Panc1 (cell line): ENCODE measurements at regions not wholly inside any gene's neighbourhood (a gene's known extent, or its start where the extent isn't known, plus 50 kb on each side); places are given as distances from the start of the nearest gene placed in this dataset.
"Not testable (repeated sequence)": the region's sequence is repeated elsewhere in the genome, so short reads cannot be mapped to it uniquely, and the experiment has no call there.

Experiments
- ATAC-seq: fragments of 200-7000 bp; cut with Tn5 transposase; 2 replicates; pipeline ENCODE4 v1.9.1; 2020; ENCODE audit warnings: mild to moderate bottlenecking, moderate library complexity
- BruUV-seq: library from RNA; stranded (reverse); fragments of 400-500 nt; replicated peaks from 2 replicates; lab custom pipeline; 2021; lab: Mats Ljungman, UMichigan
- CTCF ChIA-PET: fragments of 300-600 bp; sonication (Branson Sonifier 250); formaldehyde crosslinking; loops from one replicate; lab custom pipeline; 2022; ENCODE audit warnings: antibody characterized with exemption; lab: Charles Lee
- POLR2A ChIA-PET: fragments of 300-600 bp; sonication (Branson Sonifier 250); formaldehyde crosslinking; loops from one replicate; lab custom pipeline; 2022; ENCODE audit warnings: antibody characterized with exemption; lab: Charles Lee
- DNase-seq: peaks from one replicate; pipeline ENCODE4 v3.0.0-alpha.2; 2010; ENCODE audit warnings: low read depth, low spot score
- H3K27ac ChIP-seq: 2 replicates; pipeline ENCODE4 v1.5.1; 2011; ENCODE audit warnings: mild to moderate bottlenecking, low read length, inconsistent platforms
- H3K27me3 ChIP-seq: fragments of 200-500 bp; sonication (Bioruptor generic); 2 replicates; pipeline ENCODE4 v1.6.0; 2014; ENCODE audit warnings: low read length, inconsistent platforms; ENCODE audit not compliant: control insufficient read depth, insufficient read depth
- H3K36me3 ChIP-seq: fragments of 200-500 bp; sonication (Bioruptor generic); 2 replicates; pipeline ENCODE4 v1.5.1; 2014; ENCODE audit warnings: inconsistent platforms, mild to moderate bottlenecking, low read length, moderate library complexity; ENCODE audit not compliant: control insufficient read depth, insufficient read depth
- H3K4me1 ChIP-seq: 2 replicates; pipeline ENCODE4 v1.5.1; 2011; ENCODE audit warnings: inconsistent platforms, mild to moderate bottlenecking, low read length, moderate library complexity; ENCODE audit not compliant: control insufficient read depth, insufficient read depth
- H3K4me3 ChIP-seq, 2 experiments: 2 replicates each; pipeline ENCODE4 v1.5.1; 2011 to 2012; ENCODE audit warnings: low read depth in 2 of 2, low read length in 2 of 2, mild to moderate bottlenecking in 2 of 2, inconsistent platforms in 1 of 2, moderate library complexity in 1 of 2
- H3K9me3 ChIP-seq: fragments of 200-500 bp; sonication (Bioruptor generic); 2 replicates; pipeline ENCODE4 v1.5.1; 2014; ENCODE audit warnings: low read depth, mild to moderate bottlenecking, inconsistent platforms, low read length, moderate library complexity; ENCODE audit not compliant: control insufficient read depth, insufficient read depth
- CTCF ChIP-seq: fragments of 450-650 bp; IDR thresholded peaks from 2 replicates; pipeline ENCODE4 v1.5.1; 2017; ENCODE audit warnings: mild to moderate bottlenecking
- POLR2AphosphoS5 ChIP-seq: IDR thresholded peaks from 2 replicates; pipeline ENCODE4 v1.6.1; 2012; ENCODE audit warnings: mild to moderate bottlenecking, low read depth, low read length, moderate library complexity
- REST ChIP-seq, 2 experiments: IDR thresholded peaks; 2 replicates each; pipeline ENCODE4 v1.6.1; 2011 to 2012; ENCODE audit warnings: low read depth in 2 of 2, control low read depth in 1 of 2, low read length in 1 of 2, mild to moderate bottlenecking in 1 of 2, moderate library complexity in 1 of 2; ENCODE audit not compliant: insufficient read depth in 1 of 2
- SIN3A ChIP-seq: IDR thresholded peaks from 2 replicates; pipeline ENCODE4 v1.6.1; 2012; ENCODE audit warnings: low read depth, mild to moderate bottlenecking, low read length, moderate library complexity, borderline replicate concordance; ENCODE audit not compliant: insufficient read depth
- TCF7L2 ChIP-seq: IDR thresholded peaks from 2 replicates; pipeline ENCODE4 v1.6.1; 2011; ENCODE audit warnings: mild to moderate bottlenecking, low read depth, low read length, inconsistent platforms
- in situ Hi-C: cut with HindIII; loops from 2 replicates; pipeline ENCODE4 v1.10.0; 2016; ENCODE audit warnings: low sequenced_read_pairs, low pct_unique_long_range_greater_than_20kb
- intact Hi-C: fragments of 100-400 bp; cut with micrococcal nuclease; formaldehyde crosslinking; loops from one replicate; pipeline ENCODE4 v1.10.0; 2022; ENCODE audit not compliant: unreplicated experiment

GRCh38 chr12:33876618-33877017 is 145.7 kb upstream of the ALG10 start:
- H3K27ac ChIP-seq, result no peak overlapping the region
- no peaks in the 10 kb centered on the region for H3K4me1 ChIP-seq
- CTCF ChIA-PET, result no interaction called here
- no peak overlapping the region for H3K4me3 ChIP-seq
- intact Hi-C loops (no loop called here), in situ Hi-C loops (no loop called here)
- H3K9me3 ChIP-seq, result peaks cover 13% of the 10 kb centered on the region
- POLR2A ChIA-PET, result no interaction called here
- no peaks in the 10 kb centered on the region for H3K27me3 ChIP-seq
- DNase-seq (no peak), ATAC-seq (no peak)
- no peak for TF ChIP-seq TCF7L2
- peak; percentile 14; the same call in 1 of the 2 replicates for TF ChIP-seq CTCF
- no peak for TF ChIP-seq SIN3A
- BruUV-seq, result no TSS peak
- H3K36me3 ChIP-seq, result no peaks in the 10 kb centered on the region; the same call in 1 of the 2 replicates

- Histone ChIP-seq H3K4me1 (no peaks in the 10 kb centered on the region), H3K4me3 (no peak overlapping the region), H3K27me3 (no peaks in the 10 kb centered on the region), H3K27ac (no peak overlapping the region), H3K9me3 (peaks cover 2% of the 10 kb centered on the region; the same call in 1 of the 2 replicates), H3K36me3 (no peaks in the 10 kb centered on the region)
- in situ Hi-C loops (no loop called here), intact Hi-C loops (no loop called here)
- BruUV-seq, result no TSS peak
- CTCF ChIA-PET, result no interaction called here
- ATAC-seq, result no peak
- no peak for TF ChIP-seq POLR2AphosphoS5
- TF ChIP-seq SIN3A, result no peak
- no peak for TF ChIP-seq CTCF
- DNase-seq, result no peak
- POLR2A ChIA-PET, result no interaction called here
These were observed 129.9 kb upstream of the ALG10 start for GRCh38 chr12:33892425-33892824.

GRCh38 chr12:33920460-33920859 is 101.8 kb upstream of the ALG10 start:
- POLR2A ChIA-PET, intact Hi-C loops, ATAC-seq, H3K27me3 ChIP-seq, H3K27ac ChIP-seq, DNase-seq, in situ Hi-C loops, H3K4me1 ChIP-seq, H3K36me3 ChIP-seq, H3K4me3 ChIP-seq, CTCF ChIA-PET, H3K9me3 ChIP-seq, BruUV-seq: not testable (repeated sequence)

GRCh38 chr12:33926095-33926494 is 96.2 kb upstream of the ALG10 start:
- no peak for DNase-seq
- intact Hi-C loops (no loop called here), in situ Hi-C loops (no loop called here)
- H3K27ac ChIP-seq, result no peak overlapping the region
- H3K4me3 ChIP-seq, result no peak overlapping the region
- no peaks in the 10 kb centered on the region for H3K27me3 ChIP-seq
- ChIA-PET CTCF (no interaction called here), POLR2A (no interaction called here)
- H3K9me3 ChIP-seq, result no peaks in the 10 kb centered on the region
- no peaks in the 10 kb centered on the region for H3K4me1 ChIP-seq
- no peaks in the 10 kb centered on the region for H3K36me3 ChIP-seq
- TF ChIP-seq REST (IDR thresholded peaks at IDR 0.05; ENCODE audit: insufficient read depth in 1 of 2, low read depth in 2 of 2, low read length in 1 of 2) (no peak), TCF7L2 (no peak), SIN3A (no peak), POLR2AphosphoS5 (no peak), CTCF (no peak)
- BruUV-seq, result no TSS peak
- no peak for ATAC-seq
